GM18858 (cell line): ENCODE measurements at regions not wholly inside any gene's neighbourhood (a gene's known extent, or its start where the extent isn't known, plus 50 kb on each side); places are given as distances from the start of the nearest gene placed in this dataset.
"Not testable (repeated sequence)": the region's sequence is repeated elsewhere in the genome, so short reads cannot be mapped to it uniquely, and the experiment has no call there.

Experiments
- ATAC-seq: cut with Tn5 transposase; IDR thresholded peaks from one replicate; pipeline ENCODE4 v1.9.1; 2021; ENCODE audit not compliant: unreplicated experiment

DNA sequence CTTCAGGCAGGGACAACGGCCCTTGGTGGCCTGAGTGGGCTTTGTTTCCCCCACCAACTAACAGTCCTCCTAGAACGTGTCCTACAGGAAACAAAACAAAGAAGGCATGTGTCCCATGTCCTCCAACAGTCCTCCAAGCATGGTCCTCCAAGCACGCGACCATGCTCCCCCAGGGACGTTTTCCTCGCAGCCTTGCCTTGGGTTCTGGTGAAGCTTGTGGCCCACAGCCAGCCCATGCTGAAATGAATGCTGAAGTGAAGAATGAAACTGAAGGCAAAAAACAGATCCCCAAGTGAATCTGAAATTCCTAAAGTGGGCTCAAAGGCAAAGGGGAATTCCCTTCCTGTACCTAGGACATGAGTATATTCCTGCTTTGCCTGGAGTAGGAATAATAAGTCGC lies 176.6 kb downstream of the JCAD start:
- no peak for ATAC-seq

DNA sequence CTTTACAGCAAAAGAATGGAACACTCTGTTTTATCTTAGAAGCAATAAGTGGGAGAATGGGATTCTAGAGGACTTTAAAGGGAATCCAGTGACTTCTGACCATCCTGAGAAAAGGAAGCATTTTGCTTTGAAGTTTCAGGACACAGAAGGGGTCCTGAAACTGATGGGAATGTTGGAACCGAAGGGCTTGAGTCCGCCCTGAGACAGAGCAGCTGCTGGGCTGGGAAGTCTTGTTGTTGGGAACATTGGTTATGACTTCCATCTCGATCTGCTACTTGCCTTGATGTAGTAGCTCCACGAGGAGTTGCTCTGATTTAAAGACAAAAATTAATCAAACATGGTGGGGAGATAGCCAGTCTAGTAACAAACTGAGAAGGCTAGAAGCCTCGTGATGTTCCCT lies 177.6 kb downstream of the JCAD start:
- no peak for ATAC-seq

DNA sequence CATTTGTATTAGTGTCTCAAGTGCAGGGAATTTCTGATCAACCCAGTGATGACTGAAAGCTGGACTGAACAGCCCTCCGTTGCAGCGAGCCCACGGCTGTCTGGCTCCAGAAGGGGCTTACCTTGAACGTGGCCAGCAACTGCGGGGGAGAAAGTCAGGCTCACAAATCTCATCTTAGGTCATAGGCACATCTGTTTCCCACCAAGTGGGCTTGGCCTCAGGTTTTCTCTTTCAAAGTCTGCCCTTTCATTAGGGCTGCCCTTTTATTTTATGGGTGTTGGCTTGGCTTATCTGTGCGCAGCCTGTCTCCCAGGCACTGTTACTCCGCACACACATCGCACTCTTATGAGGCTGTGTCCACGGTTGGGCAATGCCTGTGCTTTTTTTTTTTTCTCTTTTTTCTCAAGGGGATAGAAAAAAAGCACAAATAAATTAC lies 178.0 kb downstream of the JCAD start:
- ATAC-seq: no peak

DNA sequence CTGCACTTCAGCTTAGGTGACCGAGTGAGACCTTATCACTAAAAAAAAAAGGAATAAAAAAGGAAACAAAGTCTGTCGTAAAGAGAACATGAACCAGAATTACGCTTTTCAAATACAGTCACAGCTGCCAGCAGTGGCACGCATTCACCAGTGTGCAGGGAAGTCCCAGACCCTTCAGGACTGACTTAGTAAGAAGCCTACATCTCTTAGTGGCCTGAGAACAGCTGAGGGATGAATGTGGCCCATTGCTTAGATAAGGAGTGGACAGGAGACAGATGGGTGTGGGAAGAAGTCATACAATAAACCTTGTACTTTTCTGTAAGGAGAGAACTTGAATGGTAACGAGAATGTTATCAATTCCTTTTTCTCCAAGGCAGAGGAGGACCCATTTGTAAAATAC lies 178.5 kb downstream of the JCAD start:
- ATAC-seq: no peak

DNA sequence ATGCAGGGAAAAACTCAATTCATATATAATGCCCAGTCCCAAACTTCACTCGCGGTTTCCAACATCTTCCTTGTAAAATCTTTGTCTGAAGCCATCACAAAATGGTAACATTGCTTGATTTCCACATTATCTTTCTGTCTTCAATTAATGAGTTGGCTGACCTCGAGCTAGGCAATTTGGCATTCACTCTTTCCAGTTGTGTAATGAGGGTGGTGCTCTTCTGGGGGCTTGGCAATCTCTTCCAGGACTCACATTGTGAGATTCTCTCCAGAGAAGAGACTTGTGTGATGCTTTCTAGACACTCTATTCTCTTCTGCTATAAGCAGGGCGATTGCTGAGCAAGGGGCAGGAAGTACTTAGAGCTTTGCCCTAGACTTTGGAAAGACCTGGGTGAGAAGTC lies 179.5 kb downstream of the JCAD start:
- ATAC-seq: no peak

DNA sequence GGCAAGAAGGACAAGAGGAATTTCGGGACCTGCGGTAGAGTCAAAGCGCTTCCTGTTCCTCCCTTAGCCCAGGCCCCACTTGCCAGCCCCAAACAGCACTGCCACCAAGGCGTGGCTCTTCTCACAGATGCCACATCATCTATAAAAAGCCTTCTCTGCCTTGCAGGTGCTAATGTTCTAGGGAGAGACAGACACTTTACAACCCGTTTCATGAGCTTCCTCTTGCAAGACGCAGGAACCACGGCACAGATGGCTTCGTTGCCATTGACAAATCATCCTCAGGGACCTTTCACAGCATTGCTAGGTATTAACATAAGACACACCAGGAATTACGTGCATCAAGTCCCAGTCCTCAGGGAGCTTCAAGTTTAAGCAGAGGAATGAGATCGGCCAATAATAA lies 180.9 kb downstream of the JCAD start:
- no peak for ATAC-seq

DNA sequence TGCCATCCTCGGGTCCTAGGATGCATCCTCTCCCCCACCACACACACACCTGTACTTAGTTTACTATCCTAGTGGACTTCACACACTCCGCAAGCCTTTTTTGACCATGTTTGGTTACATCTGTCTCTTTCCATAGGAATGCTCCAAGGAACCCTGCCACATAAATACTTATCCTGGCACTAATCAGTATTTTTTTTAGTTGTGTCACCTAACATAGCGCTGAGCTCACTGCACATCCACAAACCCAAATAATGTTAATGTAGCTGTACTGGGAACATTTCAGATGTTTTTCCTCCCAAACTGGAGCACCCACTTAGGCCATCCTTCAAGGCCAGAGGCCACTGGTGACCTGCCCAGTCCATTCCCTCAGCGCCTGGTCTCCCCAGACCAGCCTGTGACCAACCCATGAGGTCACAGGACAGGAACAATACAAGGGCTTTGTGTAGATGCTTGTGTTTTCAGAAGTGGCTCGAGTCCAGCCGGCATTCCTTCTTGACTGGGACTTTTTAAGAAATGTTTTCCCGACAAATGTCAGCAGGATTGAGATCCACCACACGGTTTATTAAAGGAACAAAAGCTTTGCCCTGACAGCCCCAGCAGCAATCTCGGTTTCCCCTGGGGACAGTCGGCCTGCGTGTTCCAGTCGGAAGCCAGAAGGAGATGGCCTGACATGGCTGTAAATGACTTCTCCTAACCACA lies 181.4 kb downstream of the JCAD start:
- ATAC-seq: no peak

DNA sequence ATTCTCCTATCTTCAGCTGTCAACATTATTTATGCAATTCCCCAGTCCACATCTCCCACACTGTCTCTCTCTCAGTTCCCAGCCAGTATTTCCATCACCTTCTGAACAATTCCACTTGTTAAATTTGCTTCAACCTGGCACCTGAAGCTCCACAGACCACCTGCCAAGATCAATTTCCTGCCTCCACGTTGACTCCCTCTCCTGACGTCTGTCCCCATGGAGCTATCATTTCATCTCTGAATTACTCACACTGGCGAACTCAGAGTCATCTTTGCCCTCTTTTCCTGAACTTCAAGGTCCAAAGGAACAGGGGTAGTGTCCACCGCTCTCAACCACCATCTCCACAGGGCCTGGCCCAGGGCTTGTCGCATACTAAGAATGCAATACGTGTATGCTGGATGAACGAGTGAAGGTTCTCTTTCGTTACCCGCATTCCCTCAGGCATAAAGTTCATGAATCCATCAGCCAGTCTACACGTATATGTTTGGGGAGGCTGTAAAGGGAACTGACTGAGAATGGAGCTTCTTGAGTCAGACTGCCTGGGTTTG lies 183.3 kb downstream of the JCAD start:
- no peak for ATAC-seq

DNA sequence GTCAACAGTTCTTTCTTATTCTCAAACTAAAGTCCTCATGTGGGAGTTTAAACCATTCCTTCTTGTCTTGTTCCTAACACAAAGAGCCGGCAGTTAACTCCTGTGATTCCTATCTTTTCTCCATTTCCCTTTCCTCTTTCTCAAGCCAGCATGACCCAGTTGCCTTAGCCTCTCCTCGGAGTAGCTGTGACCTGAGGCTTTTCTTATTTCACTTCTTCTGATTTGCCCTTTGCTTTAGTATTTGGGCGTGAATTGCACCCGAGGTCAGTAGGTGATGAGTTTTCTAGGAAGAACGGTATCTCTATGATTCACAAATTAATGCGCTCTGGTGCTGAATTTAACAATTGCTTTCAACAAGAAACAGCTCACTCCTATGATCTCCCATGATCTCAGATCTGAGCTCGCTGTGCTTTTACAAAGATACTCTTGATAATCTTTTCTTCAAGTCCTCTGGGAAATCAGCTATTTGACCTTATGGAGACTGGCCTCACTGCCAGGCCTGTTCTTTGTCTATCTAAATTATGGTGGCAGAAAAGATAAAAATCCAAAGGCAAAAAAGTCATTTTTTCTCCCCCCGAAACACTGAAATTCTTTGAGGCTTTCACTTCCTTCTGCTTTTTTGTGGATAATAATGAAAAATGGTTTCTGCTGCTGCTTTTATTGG lies 184.6 kb downstream of the JCAD start:
- ATAC-seq: no peak

DNA sequence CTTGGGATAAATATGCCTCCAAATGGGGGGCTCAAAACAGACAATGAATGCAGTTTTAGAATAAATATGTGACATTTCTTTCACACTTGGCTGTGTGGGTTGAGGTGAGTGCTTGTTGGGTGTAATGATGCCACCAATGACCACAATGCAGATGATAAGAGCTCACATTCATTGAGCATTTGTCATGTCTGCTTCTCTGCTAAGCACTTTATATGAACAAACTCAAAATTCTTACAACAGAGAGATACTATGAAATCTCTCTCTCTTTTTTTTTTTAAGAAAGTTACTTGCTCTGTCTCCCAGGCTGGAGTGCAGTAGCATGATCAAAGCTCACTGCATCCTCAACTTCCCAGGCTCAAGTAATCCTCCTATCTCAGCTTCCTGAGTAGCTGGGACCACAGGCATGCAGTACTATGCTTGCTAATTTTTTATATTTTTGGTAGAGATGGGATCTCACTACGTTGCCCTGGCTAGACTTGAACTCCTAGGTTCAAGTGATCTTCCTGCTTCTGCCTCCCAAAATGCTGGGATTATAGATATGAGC lies 185.4 kb downstream of the JCAD start:
- no peak for ATAC-seq

DNA sequence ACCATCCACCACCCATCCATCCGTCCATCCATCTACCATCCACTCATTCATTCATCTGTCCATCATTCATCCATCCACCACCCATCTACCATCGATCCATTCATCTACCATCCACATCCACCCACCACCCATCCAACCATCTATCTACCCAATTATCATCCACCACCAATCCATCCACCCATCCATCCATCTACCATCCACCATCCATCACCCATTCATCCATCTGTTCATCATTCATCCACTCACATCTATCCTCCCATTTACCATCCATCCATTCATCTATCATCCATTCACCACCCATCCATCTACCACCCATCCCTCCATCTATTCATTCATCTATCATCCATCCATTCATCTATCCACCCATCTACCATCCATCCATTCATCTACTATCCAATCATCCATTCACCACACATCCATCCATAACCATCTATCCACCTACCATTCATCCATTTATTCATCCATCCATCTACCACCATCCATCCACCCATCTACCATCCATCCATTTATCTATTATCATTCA lies 188.8 kb downstream of the JCAD start:
- ATAC-seq: no peak

DNA sequence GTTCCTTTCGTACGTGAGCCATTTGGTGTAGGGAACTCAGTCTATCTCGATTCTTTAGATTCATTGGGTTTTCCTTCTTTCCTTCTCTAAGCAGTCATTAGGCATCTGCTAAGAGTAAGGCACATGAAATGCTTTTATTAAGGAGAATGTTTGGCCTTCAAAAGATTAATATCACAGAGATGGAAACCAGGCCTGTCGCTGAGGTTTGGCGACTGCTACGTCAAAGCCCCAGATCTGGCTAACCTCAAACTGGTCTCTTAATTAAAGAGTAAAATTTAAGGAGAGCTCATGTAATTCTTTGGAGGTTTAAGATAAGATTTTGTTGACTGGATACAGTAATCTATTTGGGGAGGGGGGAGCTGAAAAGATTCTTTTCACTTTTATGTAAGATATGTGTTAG lies 189.8 kb downstream of the JCAD start:
- ATAC-seq: no peak

DNA sequence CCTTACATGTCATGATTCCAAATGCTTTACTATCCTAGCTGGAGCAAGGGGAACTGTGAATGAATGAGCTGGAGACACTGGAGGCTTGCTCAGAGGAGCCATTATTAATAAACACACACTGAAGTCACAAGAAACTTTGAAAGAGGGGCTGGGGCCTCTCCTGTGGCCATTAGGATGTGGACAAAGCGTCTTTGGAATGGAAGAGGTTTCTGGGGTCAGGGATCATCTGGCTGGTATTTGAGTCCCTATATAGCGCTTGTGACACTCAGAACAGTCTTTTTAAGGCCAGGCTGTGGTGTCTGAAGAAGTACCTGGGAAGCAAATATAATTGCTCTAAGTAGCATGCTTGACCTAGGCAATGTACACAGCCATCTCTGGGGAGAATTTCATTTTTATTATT lies 193.0 kb downstream of the JCAD start:
- ATAC-seq: no peak

DNA sequence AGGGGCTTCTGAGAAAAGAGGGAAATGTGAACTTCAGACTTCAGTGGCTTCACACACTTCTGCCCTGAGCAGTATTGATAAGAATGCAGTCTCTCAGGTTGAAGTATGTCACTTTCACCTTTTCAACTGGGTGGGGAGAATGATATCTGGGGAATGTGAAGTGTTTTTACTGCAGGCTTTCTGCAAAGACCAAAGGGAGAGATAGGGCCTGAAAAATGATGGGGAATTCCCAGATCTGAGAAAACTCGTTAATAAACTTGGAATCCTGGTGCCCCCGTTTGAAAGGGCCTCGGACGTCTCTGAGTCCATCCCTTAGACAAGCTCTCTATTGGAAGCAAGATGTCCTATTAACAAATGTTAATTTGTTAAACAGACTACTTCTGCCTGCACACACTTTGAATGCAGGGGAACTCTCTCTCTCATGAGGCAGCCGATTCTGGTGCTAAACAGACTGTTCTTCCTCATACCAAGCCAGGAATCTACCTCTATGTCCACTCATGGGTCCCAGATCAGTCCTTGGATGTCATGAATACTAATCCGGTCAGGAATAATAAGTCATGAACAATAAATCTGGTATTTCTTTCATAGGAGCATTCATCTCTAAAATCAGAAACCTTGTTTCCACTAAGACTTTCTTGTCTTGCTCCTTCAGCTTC lies 193.6 kb downstream of the JCAD start:
- no peak for ATAC-seq

DNA sequence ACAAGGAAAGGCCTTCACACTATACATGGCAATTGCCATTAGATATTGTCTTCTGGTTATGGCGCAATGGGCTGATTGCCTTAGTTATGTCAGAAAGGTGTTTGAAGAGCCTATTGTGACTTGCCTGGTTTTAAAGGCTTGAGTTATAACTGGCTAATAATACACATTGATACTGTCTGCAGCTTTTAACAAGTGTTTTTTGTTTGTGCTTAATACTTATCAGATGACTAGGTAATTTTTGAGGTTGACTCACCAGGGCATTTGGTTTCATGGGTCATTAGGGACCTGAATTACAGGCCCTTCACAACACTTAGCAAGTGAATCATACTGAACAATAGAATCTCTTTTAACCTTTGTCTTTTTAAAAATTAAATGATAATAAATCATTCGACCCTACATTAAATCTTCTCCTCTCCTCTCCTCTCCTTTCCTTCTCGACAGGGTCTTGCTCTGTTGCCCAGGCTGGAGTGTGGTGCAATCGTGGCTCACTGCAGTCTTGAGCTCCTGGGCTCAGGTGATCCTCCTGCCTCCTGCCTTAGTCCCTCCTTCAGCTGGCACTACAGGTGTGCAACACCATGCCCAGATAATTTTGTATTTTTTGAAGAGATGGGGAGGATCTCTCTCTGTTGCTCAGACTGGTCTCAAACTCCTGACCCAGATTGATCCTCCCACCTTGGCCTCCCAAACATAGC lies 196.3 kb downstream of the JCAD start:
- ATAC-seq: no peak

DNA sequence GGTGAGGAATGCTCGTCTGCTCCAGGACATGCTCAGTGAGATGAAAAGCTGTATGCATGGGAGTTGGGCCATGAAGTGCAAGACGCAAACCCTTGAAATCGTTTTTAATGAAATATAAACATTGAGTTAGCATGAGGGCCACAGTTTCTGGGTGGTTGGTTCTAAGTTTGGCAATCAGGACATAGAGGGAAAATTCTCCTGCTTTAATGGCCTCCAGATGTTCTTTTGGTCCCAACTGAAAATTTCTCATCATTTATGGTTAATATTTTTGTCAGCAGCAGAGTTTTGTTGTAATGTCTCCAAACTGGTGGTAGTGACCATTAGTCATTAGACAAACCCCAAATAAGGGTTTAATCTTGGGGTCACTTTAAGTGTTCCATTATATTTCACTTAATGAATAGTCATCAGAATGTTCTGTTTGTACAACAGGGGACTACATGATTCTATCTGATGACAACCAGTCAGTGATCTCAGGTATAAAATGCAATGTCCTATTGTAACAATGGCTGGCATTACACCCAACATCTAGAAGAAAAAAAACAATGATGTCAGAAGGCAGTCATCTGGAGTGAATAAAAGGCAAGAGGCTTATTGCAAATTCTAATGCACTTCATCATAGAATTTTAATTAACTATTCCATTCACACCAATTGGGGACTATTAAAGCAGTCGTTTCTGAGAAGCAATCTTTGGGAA lies 197.4 kb downstream of the JCAD start:
- no peak for ATAC-seq

DNA sequence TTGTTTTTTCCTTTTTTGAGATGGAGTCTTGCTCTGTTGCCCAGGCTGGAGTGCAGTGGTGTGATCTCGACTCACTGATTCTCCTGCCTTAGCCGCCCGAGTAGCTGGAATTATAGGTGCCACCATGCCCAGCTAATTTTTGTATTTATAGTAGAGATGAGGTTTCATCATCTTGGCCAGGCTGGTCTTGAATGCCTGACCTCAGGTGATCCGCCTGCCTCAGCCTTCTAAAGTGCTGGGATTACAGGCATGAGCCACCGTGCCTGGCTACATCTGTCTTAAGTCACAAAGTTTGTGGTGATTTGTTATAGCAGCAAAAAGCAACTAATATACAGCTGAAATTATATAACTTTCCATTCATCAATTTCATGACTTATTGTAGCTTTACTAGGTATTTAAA lies 198.2 kb downstream of the JCAD start:
- not testable (repeated sequence) for ATAC-seq

DNA sequence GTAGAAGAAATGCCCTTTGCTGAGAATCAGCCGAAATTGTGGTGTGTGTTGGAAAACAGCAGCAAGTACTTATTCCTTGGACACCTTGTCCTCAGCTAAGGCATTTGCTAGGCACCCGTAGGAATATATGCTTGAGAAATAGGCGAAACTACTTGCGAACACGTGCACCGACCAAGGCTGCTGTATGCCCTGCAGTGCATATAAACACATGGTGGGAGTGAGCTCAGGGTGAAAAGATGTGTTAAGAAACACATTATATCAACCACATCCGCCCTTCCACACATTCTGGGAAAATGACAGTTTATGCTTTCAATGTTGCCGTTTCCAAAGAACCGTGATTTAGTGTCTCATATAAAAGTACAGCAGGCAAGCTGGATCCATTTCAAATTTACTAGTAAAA lies 199.2 kb downstream of the JCAD start:
- no peak for ATAC-seq

DNA sequence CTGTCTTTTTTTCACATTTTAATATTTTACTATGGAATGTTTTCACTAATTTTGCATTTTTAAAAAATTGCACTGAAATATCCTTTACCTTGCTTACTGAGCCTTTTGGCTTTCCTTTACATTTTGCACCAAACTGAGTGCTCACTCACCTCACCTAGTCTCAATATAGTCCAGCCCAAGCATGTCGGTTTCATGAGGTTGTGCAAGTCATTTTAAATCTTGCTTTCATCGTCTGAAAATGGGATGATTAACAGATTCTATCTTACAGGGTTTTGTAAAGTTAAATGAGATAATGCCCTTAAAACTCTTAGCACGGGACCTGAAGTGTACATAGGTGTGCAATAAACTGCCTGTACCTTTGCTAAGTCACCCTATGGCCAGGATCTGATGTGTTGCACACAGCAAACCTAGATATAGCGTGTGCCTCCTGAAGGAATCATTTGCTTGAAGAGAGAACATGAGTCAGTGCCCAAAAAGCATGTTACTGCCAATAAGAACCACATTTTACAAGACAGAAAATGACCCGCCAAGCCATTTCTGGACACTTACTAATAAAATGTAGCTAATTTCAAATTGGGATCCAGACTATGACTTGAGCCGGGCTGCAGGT lies 199.8 kb downstream of the JCAD start:
- ATAC-seq: no peak

DNA sequence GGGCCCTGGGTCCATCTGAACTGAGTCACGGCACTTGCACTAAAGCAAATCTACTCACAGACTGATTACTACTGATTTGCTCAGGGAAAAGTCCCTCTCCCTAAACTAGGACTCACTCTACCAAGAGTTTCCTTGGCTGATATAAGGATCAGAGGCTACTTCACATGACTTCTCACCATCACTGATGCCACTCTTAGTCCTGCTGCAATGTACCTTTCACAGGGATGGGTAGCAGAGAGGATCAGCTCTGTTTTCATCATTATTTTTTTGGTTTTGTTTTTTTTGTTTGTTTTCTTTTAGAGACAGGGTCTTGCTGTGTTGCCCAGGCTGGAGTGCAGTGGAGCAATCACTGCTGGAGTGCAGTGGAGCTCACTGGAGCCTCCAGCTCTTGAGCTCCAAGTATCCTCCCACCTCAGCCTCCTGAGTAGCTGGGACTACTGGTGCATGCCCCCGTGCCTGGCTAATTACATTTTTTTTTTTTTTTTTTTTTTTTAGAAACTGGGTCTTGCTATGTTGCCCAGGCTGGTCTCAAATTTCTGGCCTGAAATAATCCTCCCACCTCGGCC lies 200.6 kb downstream of the JCAD start:
- ATAC-seq: no peak
